Hepatocyte (in vitro differentiated cells): ENCODE measurements at regions not wholly inside any gene's neighbourhood (a gene's known extent, or its start where the extent isn't known, plus 50 kb on each side); places are given as distances from the start of the nearest gene placed in this dataset.

Source experiments
- CTCF ChIP-seq: fragments of 200-600 bp; sonication (generic); IDR thresholded peaks from 2 replicates; pipeline ENCODE4 v1.5.1; 2016; ENCODE audit warnings: antibody characterized with exemption, mild to moderate bottlenecking; ENCODE audit not compliant: poor library complexity
- EZH2 ChIP-seq: fragments of 200-600 bp; sonication (generic); IDR thresholded peaks from 2 replicates; pipeline ENCODE4 v1.6.1; 2016; ENCODE audit warnings: antibody characterized with exemption, mild to moderate bottlenecking, borderline replicate concordance

DNA sequence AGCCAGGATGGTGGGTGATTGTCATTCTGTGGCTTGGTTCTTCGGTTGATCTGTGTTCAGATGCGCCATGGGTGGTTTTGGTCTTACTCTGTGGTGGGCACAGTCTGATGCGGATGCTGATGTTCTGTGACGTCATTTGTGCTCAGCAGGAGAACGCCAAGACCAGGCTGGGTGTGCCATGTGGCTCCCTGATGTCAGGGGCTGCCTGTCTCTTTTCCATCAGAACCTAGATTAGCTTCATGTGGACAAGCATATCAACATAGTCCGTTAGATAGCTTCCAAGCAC is 100.6 kb upstream of the ARL4C start:
- TF ChIP-seq EZH2 (no peak), CTCF (no peak)
